SJSA1 (cell line): ENCODE measurements at regions not wholly inside any gene's neighbourhood (a gene's known extent, or its start where the extent isn't known, plus 50 kb on each side); places are given as distances from the start of the nearest gene placed in this dataset.
A peak's percentile ranks its signal among the peaks of the same experiment; 100 is the strongest.

ENCODE experiments used
- DNase-seq, 2 experiments: peaks; one replicate each; pipeline ENCODE4 v3.0.0-alpha.2; 2015 to 2020; ENCODE audit warnings: low spot score in 2 of 2, low read depth in 1 of 2
- H3K27ac ChIP-seq: fragments of 250-450 bp; sonication (Bioruptor Pico); 2 replicates; pipeline ENCODE4 v1.5.1; 2020; ENCODE audit warnings: mild to moderate bottlenecking, moderate library complexity
- H3K27me3 ChIP-seq: fragments of 250-450 bp; sonication (Bioruptor Pico); replicated peaks from 2 replicates; pipeline ENCODE4 v1.5.1; 2020; ENCODE audit warnings: mild to moderate bottlenecking, moderate library complexity
- H3K36me3 ChIP-seq: fragments of 250-450 bp; sonication (Bioruptor Pico); 2 replicates; pipeline ENCODE4 v1.5.1; 2020; ENCODE audit warnings: mild to moderate bottlenecking
- H3K4me1 ChIP-seq: fragments of 250-450 bp; sonication (Bioruptor Pico); replicated peaks from 2 replicates; pipeline ENCODE4 v1.6.1; 2021; ENCODE audit warnings: mild to moderate bottlenecking
- H3K4me3 ChIP-seq: fragments of 250-450 bp; sonication (Bioruptor Pico); 2 replicates; pipeline ENCODE4 v1.5.1; 2020; ENCODE audit warnings: mild to moderate bottlenecking
- H3K9me3 ChIP-seq: fragments of 250-450 bp; sonication (Bioruptor Pico); replicated peaks from 2 replicates; pipeline ENCODE4 v1.5.1; 2020; ENCODE audit warnings: mild to moderate bottlenecking

DNA sequence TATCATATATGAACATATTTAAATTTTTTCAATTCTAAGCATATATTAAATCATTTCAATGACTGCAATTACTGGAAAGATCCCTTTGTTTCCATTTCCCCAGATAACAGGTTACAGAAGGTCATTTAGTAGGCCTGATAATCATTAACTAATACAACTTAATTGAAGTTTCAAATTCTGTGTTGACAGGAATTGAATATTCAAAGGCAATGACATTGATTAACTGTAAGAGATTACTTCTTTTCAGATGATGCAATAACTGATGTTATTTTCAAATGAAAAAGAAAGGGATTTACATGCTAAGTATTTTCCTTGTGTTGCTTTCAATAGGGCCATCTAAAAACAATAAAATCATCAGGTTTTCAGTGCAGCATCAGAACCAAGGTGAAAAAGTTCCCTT, 81.1 kb upstream of the ENPEP start:
- 0 out of 2 replicates have a peak, but pooled peaks cover 4% of the 10 kb centered on the region for H3K27me3 ChIP-seq
- no peaks in the 10 kb centered on the region for H3K9me3 ChIP-seq
- no peaks in the 10 kb centered on the region for H3K4me1 ChIP-seq
- H3K36me3 ChIP-seq, result no peaks in the 10 kb centered on the region
- DNase-seq, result no peak
- H3K4me3 ChIP-seq, result no peak overlapping the region
- no peak overlapping the region for H3K27ac ChIP-seq

DNA sequence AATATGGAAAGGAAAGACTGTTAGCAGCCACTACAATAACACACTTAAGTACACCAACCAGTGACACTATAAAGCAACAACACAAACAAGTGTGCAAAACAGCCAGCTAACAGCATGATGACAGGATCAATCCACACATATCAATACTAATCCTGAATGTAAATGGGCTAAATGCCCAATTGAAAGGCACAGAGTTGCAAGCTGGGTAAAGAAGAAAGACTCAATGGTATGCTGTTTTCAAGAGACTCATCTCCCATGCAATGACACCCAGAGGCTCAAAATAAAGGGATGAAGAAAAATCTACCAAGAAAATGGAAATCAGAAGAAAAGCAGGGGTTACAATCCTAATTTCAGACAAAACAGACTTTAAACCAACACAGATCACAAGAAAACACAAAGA, 94.2 kb upstream of the ENPEP start:
- H3K27me3 ChIP-seq, result no peaks in the 10 kb centered on the region
- H3K4me1 ChIP-seq, result no peaks in the 10 kb centered on the region
- no peak overlapping the region for H3K4me3 ChIP-seq
- H3K36me3 ChIP-seq, result no peaks in the 10 kb centered on the region
- no peak for DNase-seq
- no peak overlapping the region for H3K27ac ChIP-seq
- no peaks in the 10 kb centered on the region for H3K9me3 ChIP-seq

DNA sequence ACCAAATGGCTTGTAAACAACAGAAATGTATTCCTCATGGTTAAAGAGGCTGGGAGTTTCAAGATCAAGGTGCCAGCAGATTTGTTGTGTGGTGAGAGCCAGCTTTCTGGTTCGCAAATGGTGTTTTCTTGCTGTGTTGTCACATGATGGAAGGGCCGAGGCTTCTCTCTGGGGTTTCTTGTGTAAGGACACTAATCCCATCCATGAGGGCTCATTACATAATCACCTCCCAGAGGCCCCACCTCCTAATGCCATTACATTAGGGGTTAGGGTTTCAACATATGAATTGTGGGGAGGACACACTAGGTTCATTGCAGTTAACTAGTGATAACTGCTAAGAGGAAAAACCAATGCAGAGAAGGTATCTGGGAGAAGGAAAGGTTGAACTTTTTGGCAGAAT, 103.5 kb upstream of the ENPEP start:
- Histone ChIP-seq H3K4me1 (no peaks in the 10 kb centered on the region), H3K27me3 (no peaks in the 10 kb centered on the region; the same call in 1 of the 2 replicates), H3K27ac (no peak overlapping the region), H3K9me3 (no peaks in the 10 kb centered on the region), H3K4me3 (no peak overlapping the region), H3K36me3 (no peaks in the 10 kb centered on the region)
- no peak for DNase-seq

DNA sequence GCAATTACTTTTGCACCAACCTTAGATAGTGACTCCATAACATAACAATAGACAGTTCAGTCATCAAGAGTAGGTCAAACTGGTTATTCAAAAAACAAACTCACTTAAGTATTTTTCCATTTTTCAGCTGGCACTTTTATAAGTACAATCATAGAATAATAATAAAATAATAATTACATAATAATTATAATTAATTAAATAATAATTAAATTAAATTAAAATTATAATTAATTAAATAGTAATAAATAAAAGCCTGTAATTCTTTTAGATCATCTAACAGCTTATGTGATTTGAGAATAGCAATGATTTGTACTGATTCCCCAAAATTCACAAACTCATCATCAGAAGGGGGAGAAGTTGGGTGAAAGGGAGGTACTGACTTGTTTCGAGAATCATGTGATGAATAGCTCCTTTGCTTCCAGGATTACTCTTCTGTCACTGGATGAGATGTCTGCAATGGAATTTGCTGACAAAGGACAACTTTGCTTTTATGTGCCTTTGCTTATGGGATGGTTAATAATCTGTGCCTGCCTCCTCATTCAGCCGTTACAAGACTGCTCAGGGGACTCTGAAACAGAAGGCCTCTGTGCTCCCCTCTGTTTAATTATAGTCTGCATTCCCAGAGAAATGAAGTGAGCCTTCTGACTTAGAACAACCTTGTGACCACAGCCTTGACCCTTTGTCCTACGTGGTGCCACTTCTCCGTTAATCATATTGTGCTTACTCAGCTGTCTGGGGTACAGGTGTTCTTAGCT, 104.8 kb upstream of the ENPEP start:
- Histone ChIP-seq H3K36me3 (no peaks in the 10 kb centered on the region), H3K4me3 (no peak overlapping the region), H3K27ac (no peak overlapping the region), H3K27me3 (no peaks in the 10 kb centered on the region; the same call in 1 of the 2 replicates), H3K9me3 (no peaks in the 10 kb centered on the region), H3K4me1 (no peaks in the 10 kb centered on the region)
- no peak for DNase-seq

DNA sequence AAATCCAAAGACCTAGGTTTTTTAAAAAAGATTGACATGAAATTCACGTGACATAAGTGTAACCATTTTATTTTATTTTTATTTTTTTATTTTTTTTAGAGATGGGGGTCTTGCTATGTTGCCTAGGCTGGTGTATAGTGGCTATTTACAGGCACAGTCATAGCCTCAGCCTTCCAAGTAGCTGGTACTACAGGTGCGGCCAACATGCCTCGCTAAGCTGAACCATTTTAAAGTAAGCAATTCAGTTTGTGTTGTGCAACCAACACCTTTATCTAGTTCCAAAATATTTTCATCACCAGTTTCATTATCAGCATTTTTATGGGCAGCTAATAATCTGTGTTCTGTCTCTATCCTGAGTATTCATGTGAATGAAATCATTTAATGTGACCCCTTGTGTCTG, 107.5 kb upstream of the ENPEP start:
- Histone ChIP-seq H3K27me3 (0 out of 2 replicates have a peak, but pooled peaks cover 4% of the 10 kb centered on the region), H3K4me3 (no peak overlapping the region), H3K36me3 (no peaks in the 10 kb centered on the region), H3K4me1 (no peaks in the 10 kb centered on the region), H3K27ac (no peak overlapping the region), H3K9me3 (no peaks in the 10 kb centered on the region)
- no peak for DNase-seq

DNA sequence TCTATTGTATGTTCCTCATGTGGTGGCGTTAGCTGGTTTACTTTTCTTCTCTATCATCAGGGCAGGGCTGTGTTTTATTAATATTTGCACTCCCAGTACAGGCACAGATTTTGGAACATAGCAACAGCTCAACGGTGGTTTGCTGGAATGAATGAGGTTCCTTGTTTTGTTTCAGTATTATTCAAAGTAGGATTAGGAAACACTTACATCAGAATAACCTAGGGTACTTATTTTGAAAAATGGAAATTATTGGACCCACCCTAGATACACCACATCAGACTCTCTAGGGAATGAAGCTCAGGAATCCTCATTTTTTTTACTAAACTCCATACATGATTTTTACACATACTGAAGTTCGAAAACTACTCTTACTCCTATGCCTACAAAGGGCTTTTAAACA, 108.8 kb upstream of the ENPEP start:
- Histone ChIP-seq H3K4me1 (no peaks in the 10 kb centered on the region), H3K27me3 (0 out of 2 replicates have a peak, but pooled peaks cover 7% of the 10 kb centered on the region), H3K9me3 (no peaks in the 10 kb centered on the region), H3K36me3 (no peaks in the 10 kb centered on the region), H3K27ac (no peak overlapping the region), H3K4me3 (no peak overlapping the region)
- no peak for DNase-seq

DNA sequence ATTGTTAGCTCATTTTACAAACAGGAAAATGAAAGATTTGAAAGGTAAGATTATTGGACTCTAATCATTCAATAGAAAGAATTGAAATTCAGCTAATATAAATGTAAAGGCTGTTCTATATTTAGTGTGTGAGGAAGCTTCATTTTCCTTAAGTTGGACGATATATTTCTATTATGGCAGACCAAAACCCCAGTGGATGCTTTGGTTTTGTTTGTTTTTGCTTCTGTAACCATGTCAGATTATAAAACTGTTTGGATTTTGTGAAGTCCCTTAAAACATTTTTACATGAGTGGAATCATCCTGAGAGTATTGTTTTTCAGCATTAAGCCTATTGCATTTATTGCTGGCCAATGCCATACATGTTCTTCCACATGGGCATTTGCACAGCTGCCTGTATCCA, 110.2 kb upstream of the ENPEP start:
- Histone ChIP-seq H3K27ac (no peak overlapping the region), H3K4me1 (no peaks in the 10 kb centered on the region), H3K36me3 (no peaks in the 10 kb centered on the region), H3K27me3 (0 out of 2 replicates have a peak, but pooled peaks cover 7% of the 10 kb centered on the region), H3K9me3 (no peaks in the 10 kb centered on the region), H3K4me3 (no peak overlapping the region)
- DNase-seq, result no peak

DNA sequence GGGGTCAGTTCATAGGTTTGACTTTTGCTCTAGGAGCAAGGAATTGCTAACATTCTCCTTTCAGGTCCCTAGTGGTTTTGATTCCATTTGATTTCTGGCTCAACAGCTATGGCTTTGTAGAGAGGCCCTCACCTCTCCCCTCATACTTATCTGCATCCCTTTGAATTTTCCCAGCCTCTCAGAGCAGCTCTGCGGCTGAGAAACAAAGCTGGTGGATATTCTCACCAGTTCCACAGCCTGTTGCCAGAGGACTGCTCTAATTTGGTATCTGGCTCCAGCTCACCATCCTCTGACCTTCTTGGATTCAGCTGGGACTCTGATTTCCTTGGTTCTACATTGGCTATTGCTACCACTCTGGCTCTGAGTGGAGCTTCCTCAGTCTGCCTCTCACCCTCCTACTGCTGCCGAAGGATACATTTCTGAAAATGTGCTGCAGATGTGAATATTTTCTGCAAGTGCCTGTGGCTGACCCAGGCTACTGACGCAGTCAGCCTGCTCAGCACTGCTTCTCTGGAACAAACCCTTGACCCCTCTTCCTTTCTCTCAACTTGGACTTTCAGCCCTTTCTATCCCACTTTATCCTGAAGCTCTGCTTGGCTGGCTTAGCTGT, 110.9 kb upstream of the ENPEP start:
- Histone ChIP-seq H3K27ac (no peak overlapping the region), H3K4me1 (no peaks in the 10 kb centered on the region), H3K9me3 (no peaks in the 10 kb centered on the region), H3K36me3 (no peaks in the 10 kb centered on the region), H3K4me3 (no peak overlapping the region), H3K27me3 (0 out of 2 replicates have a peak, but pooled peaks cover 7% of the 10 kb centered on the region)
- no peak for DNase-seq

DNA sequence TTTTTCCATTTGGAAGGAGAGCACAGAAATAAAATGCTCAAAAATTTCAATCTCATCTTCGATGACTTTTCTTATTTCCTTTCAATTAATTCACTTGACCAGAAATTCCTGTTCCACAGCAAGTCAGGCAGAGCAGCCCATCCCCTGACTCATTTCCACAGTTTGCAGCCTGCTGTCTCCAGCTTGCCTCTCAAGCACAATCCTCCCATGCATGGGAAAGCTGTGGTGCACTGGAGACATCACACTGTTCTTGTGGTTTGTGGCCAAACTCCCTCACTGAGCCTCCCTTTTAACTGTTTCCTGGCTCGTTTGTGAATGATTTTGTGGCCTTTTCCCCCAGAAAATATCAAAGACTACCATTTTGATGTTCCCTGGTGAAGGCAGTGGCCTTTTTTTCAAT, 114.0 kb upstream of the ENPEP start:
- H3K4me1 ChIP-seq, result no peaks in the 10 kb centered on the region
- no peaks in the 10 kb centered on the region for H3K36me3 ChIP-seq
- H3K27me3 ChIP-seq, result 0 out of 2 replicates have a peak, but pooled peaks cover 7% of the 10 kb centered on the region
- no peak overlapping the region for H3K4me3 ChIP-seq
- peak in 1 of 2 experiments; percentile 4 for DNase-seq
- no peak overlapping the region for H3K27ac ChIP-seq
- H3K9me3 ChIP-seq, result no peaks in the 10 kb centered on the region

DNA sequence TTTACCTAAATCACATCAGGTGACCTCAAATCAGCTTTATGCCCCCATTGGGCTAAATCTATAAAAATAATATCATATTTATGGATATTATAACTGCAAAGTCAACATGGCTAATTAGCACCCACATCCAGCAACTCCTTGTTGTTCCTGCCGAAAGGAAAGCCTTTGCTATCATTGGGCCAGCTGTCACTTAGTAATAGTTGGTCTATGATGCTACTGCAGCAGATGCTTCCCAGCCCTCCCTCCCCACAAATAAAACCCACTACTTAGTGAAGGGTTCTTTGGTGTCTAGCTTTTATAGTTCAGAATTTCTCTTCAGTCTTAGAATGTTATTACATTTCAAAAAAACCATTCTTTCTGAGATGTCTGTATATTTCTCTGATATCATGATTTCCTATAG, 116.9 kb upstream of the ENPEP start:
- Histone ChIP-seq H3K36me3 (no peaks in the 10 kb centered on the region), H3K27ac (no peak overlapping the region), H3K4me3 (no peak overlapping the region), H3K9me3 (no peaks in the 10 kb centered on the region), H3K27me3 (0 out of 2 replicates have a peak, but pooled peaks cover 7% of the 10 kb centered on the region), H3K4me1 (0 out of 2 replicates have a peak, but pooled peaks cover 3% of the 10 kb centered on the region)
- no peak for DNase-seq

DNA sequence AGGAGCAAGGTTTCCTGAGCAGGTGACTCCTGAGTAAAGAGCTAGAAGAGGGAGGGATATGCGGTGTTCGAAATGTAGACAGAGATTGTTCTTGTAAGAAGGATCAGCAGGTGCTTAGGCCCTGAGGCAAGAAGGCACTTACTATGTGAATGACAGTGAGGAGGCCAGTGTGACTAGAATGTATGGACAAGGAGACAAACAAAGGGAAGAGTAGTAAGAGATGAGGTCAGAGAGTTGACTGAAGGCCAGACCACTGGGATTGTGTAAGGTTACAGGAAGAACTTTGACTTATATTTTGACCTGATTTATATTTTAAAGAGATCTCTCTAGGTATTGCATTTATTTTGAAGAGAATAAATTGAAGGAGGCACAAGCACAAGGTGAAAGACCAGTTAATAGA, 118.4 kb upstream of the ENPEP start:
- no peaks in the 10 kb centered on the region for H3K27me3 ChIP-seq
- 0 out of 2 replicates have a peak, but pooled peaks cover 3% of the 10 kb centered on the region for H3K4me1 ChIP-seq
- no peaks in the 10 kb centered on the region for H3K9me3 ChIP-seq
- H3K4me3 ChIP-seq, result no peak overlapping the region
- no peaks in the 10 kb centered on the region for H3K36me3 ChIP-seq
- no peak for DNase-seq
- H3K27ac ChIP-seq, result no peak overlapping the region

DNA sequence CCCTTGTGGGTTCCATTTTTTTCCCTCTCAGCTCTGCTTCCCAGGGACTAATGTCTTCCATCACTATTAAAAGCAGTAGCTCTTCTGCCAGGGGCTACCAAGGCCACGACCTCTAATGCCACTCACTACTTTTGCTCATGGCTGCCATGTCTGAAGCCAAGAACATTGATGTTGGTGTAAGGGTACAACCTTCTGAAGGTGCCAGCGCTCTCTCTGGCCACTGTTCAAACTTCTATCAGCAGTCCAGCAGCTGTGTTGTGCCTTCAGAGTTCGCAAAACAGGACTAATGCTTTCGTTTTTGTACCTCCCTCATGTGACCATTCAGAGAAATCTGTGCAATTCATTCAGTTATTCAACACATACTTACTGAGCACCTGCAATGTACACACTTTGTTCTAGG, 121.5 kb upstream of the ENPEP start:
- Histone ChIP-seq H3K4me1 (0 out of 2 replicates have a peak, but pooled peaks cover 3% of the 10 kb centered on the region), H3K27me3 (no peaks in the 10 kb centered on the region), H3K9me3 (no peaks in the 10 kb centered on the region), H3K4me3 (no peak overlapping the region), H3K36me3 (no peaks in the 10 kb centered on the region), H3K27ac (no peak overlapping the region)
- DNase-seq, result no peak

DNA sequence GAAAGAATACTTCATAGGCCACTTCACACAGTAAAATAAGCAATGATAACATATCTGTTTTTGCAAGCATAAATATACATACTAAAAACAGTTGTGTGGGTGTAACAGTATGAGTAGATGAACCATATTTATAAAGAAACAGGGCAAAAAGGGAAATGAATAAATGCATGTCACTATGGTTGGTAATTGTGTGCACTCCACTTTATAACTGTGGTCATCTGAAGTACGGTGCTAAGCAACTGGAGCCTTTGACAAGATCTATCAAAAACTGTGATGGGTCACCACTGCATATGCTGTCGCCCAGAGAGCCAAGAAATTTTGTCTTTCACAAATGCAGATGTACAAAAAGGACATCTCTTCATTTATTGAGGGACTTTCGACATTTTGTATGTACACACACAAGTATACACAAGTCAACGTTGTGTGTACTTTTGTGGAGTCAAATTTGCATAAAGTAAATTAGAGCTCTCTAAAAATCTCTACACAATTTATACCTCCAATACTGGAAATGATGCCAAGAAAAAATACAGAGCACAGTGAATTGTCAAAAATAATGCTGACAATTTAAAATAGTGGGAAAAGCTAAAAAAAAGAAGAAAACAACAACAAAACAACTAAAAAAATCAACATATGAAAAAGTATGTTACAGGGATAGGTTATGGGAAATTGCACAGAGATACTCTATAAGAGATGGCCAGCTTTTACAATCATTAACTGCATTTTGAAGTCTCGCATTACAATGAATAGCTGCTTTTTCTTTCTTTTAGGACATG, 123.1 kb upstream of the ENPEP start:
- no peak for DNase-seq
- H3K4me1 ChIP-seq, result 0 out of 2 replicates have a peak, but pooled peaks cover 3% of the 10 kb centered on the region
- H3K36me3 ChIP-seq, result no peaks in the 10 kb centered on the region
- no peak overlapping the region for H3K27ac ChIP-seq
- no peak overlapping the region for H3K4me3 ChIP-seq
- no peaks in the 10 kb centered on the region for H3K9me3 ChIP-seq
- no peaks in the 10 kb centered on the region for H3K27me3 ChIP-seq
